ENCODE measurements at regions not wholly inside any gene's neighbourhood (a gene's known extent, or its start where the extent isn't known, plus 50 kb on each side); places are given as distances from the start of the nearest gene placed in this dataset.

GRCh38 chr10:5272065-5272803 is 75.6 kb downstream of the AKR1C4 start:
- TF ChIP-seq ZNF776 (tag by site-specific recombination; IDR thresholded peaks at IDR 0.05; ENCODE audit: borderline replicate concordance) (no peak), CTCF (tag by site-specific recombination; IDR thresholded peaks at IDR 0.05) (no peak), ZNF184 (tag by site-specific recombination; IDR thresholded peaks at IDR 0.05) (no peak), MEIS1 (CRISPR knock-in tag; IDR thresholded peaks at IDR 0.05; ENCODE audit: borderline replicate concordance) (no peak), ZBTB21 (tag by site-specific recombination; IDR thresholded peaks at IDR 0.05) (no peak), ZNF274 (IDR thresholded peaks at IDR 0.05; ENCODE audit: low read length) (no peak), ZNF274 (tag by site-specific recombination; IDR thresholded peaks at IDR 0.05; ENCODE audit: borderline replicate concordance) (no peak), MZF1 (tag by site-specific recombination; IDR thresholded peaks at IDR 0.05; ENCODE audit: borderline replicate concordance) (no peak), ZNF792 (tag by site-specific recombination; IDR thresholded peaks at IDR 0.05) (no peak), GLIS2 (tag by site-specific recombination; IDR thresholded peaks at IDR 0.05) (no peak), ZNF830 (tag by site-specific recombination; IDR thresholded peaks at IDR 0.05; ENCODE audit: low read depth) (no peak), SP3 (tag by site-specific recombination; IDR thresholded peaks at IDR 0.05) (no peak)
